Stimulated activated CD4-positive, alpha-beta T cell treated with anti-CD3 and anti-CD28 coated beads, Interleukin-4, amount 100 ng/mL, for 24 hours (primary cell): ENCODE measurements at regions not wholly inside any gene's neighbourhood (a gene's known extent, or its start where the extent isn't known, plus 50 kb on each side); places are given as distances from the start of the nearest gene placed in this dataset.

Source experiments
- DNase-seq: peaks from one replicate; pipeline ENCODE4 v3.0.0-alpha.2; 2020

- DNase-seq: no peak
Measured at GRCh38 chr12:128190614-128191013, 76.4 kb upstream of the TMEM132C start.

GRCh38 chr12:128191380-128191779 is 75.6 kb upstream of the TMEM132C start:
- DNase-seq: no peak

- no peak for DNase-seq
Measured at GRCh38 chr12:128204711-128205110, 62.3 kb upstream of the TMEM132C start.

GRCh38 chr12:128205145-128205544 is 61.8 kb upstream of the TMEM132C start:
- DNase-seq: no peak

GRCh38 chr12:128205758-128206157 is 61.2 kb upstream of the TMEM132C start:
- DNase-seq: no peak
